Loucy (cell line): ENCODE measurements at regions not wholly inside any gene's neighbourhood (a gene's known extent, or its start where the extent isn't known, plus 50 kb on each side); places are given as distances from the start of the nearest gene placed in this dataset.

Experiments used
- H2AFZ ChIP-seq: fragments of 200-600 bp; sonication (generic); 2 replicates; pipeline ENCODE4 v1.6.0; 2016; ENCODE audit warnings: antibody characterized with exemption, mild to moderate bottlenecking, low read length, moderate library complexity
- H3F3A ChIP-seq: fragments of 200-600 bp; 2 replicates; pipeline ENCODE4 v1.6.0; 2016; ENCODE audit warnings: antibody characterized with exemption, low read depth, mild to moderate bottlenecking
- H3K27me3 ChIP-seq: fragments of 200-600 bp; sonication (generic); 2 replicates; pipeline ENCODE4 v1.6.1; 2014; ENCODE audit warnings: low read length, mild to moderate bottlenecking; ENCODE audit not compliant: insufficient read depth, poor library complexity, severe bottlenecking
- H3K36me3 ChIP-seq: fragments of 200-600 bp; sonication (generic); 2 replicates; pipeline ENCODE4 v1.6.1; 2016; ENCODE audit warnings: low read length; ENCODE audit not compliant: insufficient read depth
- H3K4me1 ChIP-seq: fragments of 200-600 bp; sonication (generic); 2 replicates; pipeline ENCODE4 v1.5.1; 2014; ENCODE audit warnings: low read length, mild to moderate bottlenecking; ENCODE audit not compliant: insufficient read depth, poor library complexity, severe bottlenecking
- H3K4me2 ChIP-seq: fragments of 200-600 bp; sonication (generic); 2 replicates; pipeline ENCODE4 v1.6.0; 2014; ENCODE audit warnings: antibody characterized with exemption, low read length, low read depth, mild to moderate bottlenecking; ENCODE audit not compliant: poor library complexity, severe bottlenecking
- H3K4me3 ChIP-seq: fragments of 200-600 bp; sonication (generic); 2 replicates; pipeline ENCODE4 v1.5.1; 2014; ENCODE audit warnings: low read length, mild to moderate bottlenecking, mixed read lengths; ENCODE audit not compliant: poor library complexity, severe bottlenecking
- H3K79me2 ChIP-seq: fragments of 200-600 bp; sonication (generic); 2 replicates; pipeline ENCODE4 v1.6.1; 2014; ENCODE audit warnings: low read length; ENCODE audit not compliant: insufficient read depth
- H3K9ac ChIP-seq: fragments of 200-600 bp; sonication (generic); 2 replicates; pipeline ENCODE4 v1.6.0; 2014; ENCODE audit warnings: mild to moderate bottlenecking, low read depth, low read length, moderate library complexity; ENCODE audit not compliant: poor library complexity, severe bottlenecking
- H3K9me2 ChIP-seq: fragments of 200-600 bp; sonication (generic); replicated peaks from 2 replicates; pipeline ENCODE4 v1.6.1; 2016; ENCODE audit warnings: low read depth, low read length, mixed read lengths
- H3K9me3 ChIP-seq: fragments of 200-600 bp; sonication (generic); 2 replicates; pipeline ENCODE4 v1.6.1; 2014; ENCODE audit warnings: mild to moderate bottlenecking, antibody characterized with exemption, low read length, low read depth; ENCODE audit not compliant: insufficient read depth
- H4K20me1 ChIP-seq: fragments of 200-600 bp; sonication (generic); 2 replicates; pipeline ENCODE4 v1.6.0; 2014; ENCODE audit warnings: antibody characterized with exemption, low read length, mild to moderate bottlenecking; ENCODE audit not compliant: insufficient read depth, poor library complexity, severe bottlenecking
- CTCF ChIP-seq: fragments of 200-600 bp; sonication (generic); conservative IDR thresholded peaks from 2 replicates; pipeline ENCODE4 v1.5.1; 2014; ENCODE audit warnings: mild to moderate bottlenecking, antibody characterized with exemption, low read length
- EZH2phosphoT487 ChIP-seq: fragments of 200-600 bp; IDR thresholded peaks from 2 replicates; pipeline ENCODE4 v1.6.1; 2018; ENCODE audit warnings: antibody characterized with exemption, mild to moderate bottlenecking, moderate library complexity, borderline replicate concordance

GRCh38 chr11:80815752-80816453 is 1375.1 kb upstream of the TENM4 start:
- H3K4me3 ChIP-seq = no peak overlapping the region
- no peak for TF ChIP-seq CTCF
- TF ChIP-seq EZH2phosphoT487 = no peak
- H2AFZ ChIP-seq = no peak overlapping the region
- no peaks in the 10 kb centered on the region for H3K27me3 ChIP-seq
- H3K9me2 ChIP-seq = no peaks in the 10 kb centered on the region
- H3K36me3 ChIP-seq = no peaks in the 10 kb centered on the region
- H3F3A ChIP-seq = no peaks in the 10 kb centered on the region
- no peak overlapping the region for H3K4me2 ChIP-seq
- no peaks in the 10 kb centered on the region for H3K79me2 ChIP-seq
- no peaks in the 10 kb centered on the region for H4K20me1 ChIP-seq
- H3K4me1 ChIP-seq = no peaks in the 10 kb centered on the region
- H3K9me3 ChIP-seq = no peaks in the 10 kb centered on the region
- no peak overlapping the region for H3K9ac ChIP-seq

GRCh38 chr11:80814813-80815212 is 1374.0 kb upstream of the TENM4 start:
- no peak overlapping the region for H3K9ac ChIP-seq
- no peak overlapping the region for H3K4me3 ChIP-seq
- H3K79me2 ChIP-seq = no peaks in the 10 kb centered on the region
- no peaks in the 10 kb centered on the region for H3K36me3 ChIP-seq
- no peaks in the 10 kb centered on the region for H3F3A ChIP-seq
- H3K27me3 ChIP-seq = no peaks in the 10 kb centered on the region
- H4K20me1 ChIP-seq = no peaks in the 10 kb centered on the region
- no peaks in the 10 kb centered on the region for H3K9me3 ChIP-seq
- no peak for TF ChIP-seq EZH2phosphoT487
- TF ChIP-seq CTCF = no peak
- no peak overlapping the region for H2AFZ ChIP-seq
- H3K4me2 ChIP-seq = no peak overlapping the region
- H3K9me2 ChIP-seq = no peaks in the 10 kb centered on the region
- H3K4me1 ChIP-seq = no peaks in the 10 kb centered on the region

DNA sequence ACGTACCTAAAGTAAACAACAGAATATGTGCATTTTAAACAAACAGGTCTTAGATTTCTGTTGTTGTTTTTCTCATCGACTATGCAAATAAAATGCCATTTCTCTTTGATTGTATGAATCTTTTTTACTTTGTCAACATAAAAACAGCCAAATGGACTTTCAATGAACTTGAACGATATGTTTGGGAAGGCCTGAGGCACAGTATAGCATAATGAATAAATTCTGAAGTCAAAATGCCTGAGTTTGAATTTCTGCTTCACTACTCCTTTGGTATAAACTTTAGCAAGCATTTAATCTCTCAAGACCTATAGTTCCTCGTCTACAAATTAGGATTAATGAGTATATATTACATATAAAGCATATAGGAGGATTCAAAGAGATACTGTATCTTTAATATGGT is 1369.9 kb upstream of the TENM4 start:
- no peak for TF ChIP-seq EZH2phosphoT487
- TF ChIP-seq CTCF = no peak
- no peaks in the 10 kb centered on the region for H3K27me3 ChIP-seq
- no peaks in the 10 kb centered on the region for H4K20me1 ChIP-seq
- no peaks in the 10 kb centered on the region for H3K4me1 ChIP-seq
- no peaks in the 10 kb centered on the region for H3K9me2 ChIP-seq
- no peaks in the 10 kb centered on the region for H3F3A ChIP-seq
- no peak overlapping the region for H2AFZ ChIP-seq
- no peaks in the 10 kb centered on the region for H3K79me2 ChIP-seq
- H3K4me3 ChIP-seq = no peak overlapping the region
- no peak overlapping the region for H3K4me2 ChIP-seq
- no peak overlapping the region for H3K9ac ChIP-seq
- H3K36me3 ChIP-seq = no peaks in the 10 kb centered on the region
- H3K9me3 ChIP-seq = no peaks in the 10 kb centered on the region
